ENCODE measurements at regions not wholly inside any gene's neighbourhood (a gene's known extent, or its start where the extent isn't known, plus 50 kb on each side); places are given as distances from the start of the nearest gene placed in this dataset.

- no peak for DNase-seq (ENCODE audit: low spot score)
Measured at GRCh38 chr4:164488114-164488513, 265.8 kb upstream of the SMIM31 start.

- no peak for DNase-seq (ENCODE audit: low spot score)
Measured at GRCh38 chr4:164501074-164501473, 252.9 kb upstream of the SMIM31 start.

DNA sequence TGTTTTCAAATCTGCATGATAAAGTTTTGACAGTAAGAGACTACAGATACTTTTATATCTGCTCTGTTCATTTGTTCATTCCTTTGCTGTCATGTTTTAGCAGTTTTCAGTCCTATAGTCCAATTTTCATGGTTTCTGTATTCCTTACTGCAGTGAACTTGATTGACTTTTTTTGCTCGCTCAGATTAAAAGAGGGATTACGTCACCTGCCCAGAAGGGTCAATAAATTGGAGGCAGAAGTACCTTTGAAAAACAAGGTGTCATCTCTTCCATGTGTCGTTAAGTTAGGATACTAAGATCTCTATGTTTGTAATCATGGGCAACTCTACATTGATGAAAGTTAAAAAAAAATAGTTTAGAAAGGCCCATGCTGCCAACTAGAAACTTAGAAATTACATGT lies 250.1 kb upstream of the SMIM31 start:
- DNase-seq (ENCODE audit: low spot score), result no peak

DNA sequence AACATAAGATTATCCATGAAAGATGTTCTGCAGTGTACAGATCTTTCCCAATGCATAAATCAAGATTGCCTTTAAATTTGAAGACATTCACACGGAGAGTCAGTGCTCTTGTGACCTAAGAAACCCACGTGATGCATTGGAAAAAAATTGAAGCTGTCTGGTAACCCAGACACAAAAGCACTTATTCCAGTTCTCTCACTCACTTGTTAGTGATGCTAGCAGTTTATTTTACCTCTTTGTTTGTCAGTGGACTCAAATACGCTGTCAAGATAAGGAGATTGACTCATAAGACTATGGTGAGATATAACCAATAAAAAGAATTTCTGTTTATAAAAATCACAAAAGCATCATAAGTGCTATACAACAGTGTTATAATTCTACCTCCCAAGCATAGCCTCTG lies 245.8 kb upstream of the SMIM31 start:
- no peak for DNase-seq (ENCODE audit: low spot score)

GRCh38 chr4:164508771-164509170 lies 245.2 kb upstream of the SMIM31 start:
- no peak for DNase-seq (ENCODE audit: low spot score)

GRCh38 chr4:164509951-164510350 lies 244.0 kb upstream of the SMIM31 start:
- DNase-seq (ENCODE audit: low spot score), result no peak

- DNase-seq (ENCODE audit: low spot score), result no peak
Measured at GRCh38 chr4:164512124-164512523, 241.8 kb upstream of the SMIM31 start.

GRCh38 chr4:164514765-164515164 lies 239.2 kb upstream of the SMIM31 start:
- DNase-seq (ENCODE audit: low spot score), result no peak

GRCh38 chr4:164524789-164525188 lies 229.1 kb upstream of the SMIM31 start:
- DNase-seq (ENCODE audit: low spot score), result no peak

DNA sequence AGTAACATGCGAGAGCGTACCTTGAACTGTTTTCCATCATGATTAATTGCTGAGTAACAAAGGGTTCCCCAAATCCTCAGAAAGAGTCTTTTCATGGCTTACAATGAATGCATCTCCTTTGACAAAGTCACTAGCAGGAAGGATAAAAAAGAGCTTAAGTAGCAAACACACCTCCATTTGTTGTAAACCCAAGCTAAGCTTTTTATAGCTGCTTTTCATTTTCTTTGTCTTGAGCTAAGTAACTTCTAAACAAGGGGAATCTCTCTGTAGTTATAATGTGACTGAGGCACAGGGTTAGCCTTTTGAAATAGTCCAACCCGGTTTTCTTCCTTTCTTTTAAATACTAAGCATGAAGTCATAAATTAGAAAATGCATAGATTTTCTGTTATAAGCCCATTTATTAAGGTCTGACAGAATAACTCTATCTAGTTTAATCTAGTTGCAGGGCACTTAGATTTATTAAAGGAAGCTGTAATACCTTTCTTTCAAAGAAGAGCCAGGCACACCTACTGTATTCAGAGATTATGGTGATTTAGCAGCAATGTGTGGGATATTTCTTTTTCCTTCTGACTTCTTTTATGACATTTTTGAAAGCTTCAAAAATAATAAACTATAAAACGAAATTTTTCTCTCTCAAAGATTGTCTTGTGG lies 226.9 kb upstream of the SMIM31 start:
- no peak for DNase-seq (ENCODE audit: low spot score)

- no peak for DNase-seq (ENCODE audit: low spot score)
Measured at GRCh38 chr4:164529058-164529457, 224.9 kb upstream of the SMIM31 start.

DNA sequence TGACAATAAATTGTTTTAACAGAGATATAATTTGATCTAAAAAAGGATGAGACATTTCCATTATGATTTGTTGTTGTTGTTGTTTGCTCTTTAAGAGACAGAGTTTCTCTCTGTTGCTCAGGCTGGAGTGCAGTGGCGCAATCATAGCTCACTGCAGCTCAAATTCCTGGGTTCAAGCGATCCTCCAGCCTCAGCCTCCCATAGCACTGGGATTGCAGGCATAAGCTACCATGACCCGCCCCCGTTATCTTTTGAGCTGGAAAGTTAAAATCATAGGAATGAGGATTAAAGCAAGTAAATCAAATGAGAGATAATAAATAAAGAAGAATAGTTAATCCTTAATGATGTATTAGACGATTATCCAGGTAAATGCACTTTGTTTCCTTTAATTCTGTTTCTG lies 224.4 kb upstream of the SMIM31 start:
- no peak for DNase-seq (ENCODE audit: low spot score)

- no peak for DNase-seq (ENCODE audit: low spot score)
Measured at GRCh38 chr4:164531336-164531735, 222.6 kb upstream of the SMIM31 start.

DNA sequence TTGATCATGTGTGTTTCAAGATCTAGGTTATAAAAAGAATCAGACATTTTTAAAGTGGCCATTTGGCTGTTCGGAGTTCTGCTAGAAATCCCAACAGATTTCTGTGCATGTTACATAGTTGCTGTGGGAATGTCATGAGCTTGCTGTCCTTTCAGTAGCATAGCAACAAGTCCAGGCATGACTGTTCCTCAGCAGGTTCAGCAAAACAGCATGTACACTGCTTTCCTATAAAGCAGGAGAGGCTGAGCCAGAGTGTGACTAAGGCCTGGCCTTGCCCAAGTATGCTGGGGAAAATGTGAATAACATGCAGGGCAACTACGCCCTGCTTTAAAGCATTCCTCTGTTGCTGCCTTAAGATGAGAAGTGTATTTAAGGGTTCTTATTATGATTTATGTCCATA lies 217.1 kb upstream of the SMIM31 start:
- DNase-seq (ENCODE audit: low spot score), result peak; percentile 14

GRCh38 chr4:164538097-164538496 lies 215.8 kb upstream of the SMIM31 start:
- DNase-seq (ENCODE audit: low spot score), result no peak

GRCh38 chr4:164540987-164541386 lies 212.9 kb upstream of the SMIM31 start:
- no peak for DNase-seq (ENCODE audit: low spot score)

- DNase-seq (ENCODE audit: low spot score), result no peak
Measured at GRCh38 chr4:164542431-164542830, 211.5 kb upstream of the SMIM31 start.

DNA sequence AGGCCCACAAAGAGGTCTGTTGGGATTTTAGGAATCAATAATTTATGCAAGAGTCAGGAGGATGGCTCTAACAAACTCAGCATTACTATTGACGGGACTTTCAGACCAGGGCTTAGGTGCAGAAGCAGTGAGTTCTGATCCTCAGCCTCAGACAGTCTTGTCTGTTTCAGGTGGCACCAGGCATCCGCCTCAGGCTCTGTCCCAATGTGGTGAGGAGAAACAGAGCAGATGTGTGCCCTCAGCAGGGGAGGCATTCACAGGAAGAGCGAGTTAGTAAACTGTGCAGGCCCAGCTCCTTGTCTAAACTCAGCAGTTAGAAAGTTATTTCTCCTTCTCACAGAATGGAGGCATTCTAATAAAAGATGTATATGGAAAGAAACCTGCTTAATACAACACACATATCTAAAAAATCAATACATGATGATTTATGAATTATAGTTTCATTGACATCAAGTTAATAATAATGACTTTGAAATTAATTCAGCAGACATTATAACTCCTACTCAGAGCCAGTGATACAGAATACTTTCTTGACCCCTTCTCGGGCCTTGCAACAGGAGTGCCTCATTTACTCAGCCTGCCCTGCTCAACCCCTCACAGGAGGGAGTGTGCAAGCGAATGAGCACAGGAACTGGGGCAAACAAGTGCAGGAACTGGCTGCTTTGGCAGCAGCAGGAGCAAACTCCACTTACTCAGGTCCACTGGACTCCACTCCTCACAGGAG lies 202.8 kb upstream of the SMIM31 start:
- no peak for DNase-seq (ENCODE audit: low spot score)

DNA sequence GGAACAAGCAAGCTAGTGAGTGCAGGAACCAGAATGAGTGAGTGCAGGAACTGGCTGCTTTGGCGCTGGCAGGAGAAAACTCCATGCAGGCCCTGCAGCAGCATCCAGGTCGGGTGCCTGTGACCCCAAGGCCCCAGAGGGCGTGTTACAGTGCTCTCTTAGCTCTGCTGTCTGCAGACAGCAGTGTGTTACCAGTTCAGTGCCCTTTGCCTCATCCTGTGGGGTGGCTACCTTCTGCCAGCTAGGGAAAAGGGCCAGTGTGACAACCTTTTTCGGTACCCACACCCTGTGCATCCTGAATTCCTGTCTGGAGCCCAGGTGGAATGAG lies 202.3 kb upstream of the SMIM31 start:
- DNase-seq (ENCODE audit: low spot score), result no peak

DNA sequence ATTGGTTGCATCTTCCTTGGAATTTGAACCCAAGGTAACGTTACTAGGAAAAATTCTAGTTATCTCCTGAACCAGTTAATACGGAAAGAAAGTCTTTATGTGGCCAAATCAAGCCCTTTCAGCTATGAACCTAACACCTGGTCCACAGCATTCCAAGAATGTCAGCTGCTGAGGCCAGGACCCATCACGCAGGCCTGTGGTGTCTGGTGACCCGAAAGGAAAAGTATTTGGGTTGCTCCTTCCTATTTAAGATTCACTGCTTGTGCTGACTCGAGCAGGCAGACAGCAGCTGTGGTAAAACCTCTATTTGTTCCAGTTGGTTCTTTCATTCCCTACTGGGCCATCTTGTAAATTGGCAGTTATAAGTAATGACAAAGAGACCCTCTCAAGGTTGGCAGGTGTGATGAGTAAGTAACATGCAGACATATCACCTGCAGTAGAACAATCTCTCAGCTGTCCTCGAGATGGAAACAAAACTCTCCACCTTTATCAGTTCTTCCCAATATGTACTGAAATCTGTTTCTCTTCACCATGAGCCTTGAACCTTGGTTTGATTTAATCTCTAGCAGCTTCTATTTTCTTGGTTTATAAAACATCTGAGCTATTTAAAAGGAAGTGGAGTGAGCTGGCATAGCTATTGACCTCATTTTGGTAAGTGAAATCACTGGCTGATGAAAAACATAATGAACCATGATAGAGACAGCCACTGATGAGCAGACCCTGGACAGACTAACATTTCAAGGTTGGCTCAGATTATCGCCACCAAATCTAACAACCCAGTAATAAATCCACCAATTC lies 182.1 kb upstream of the SMIM31 start:
- DNase-seq (ENCODE audit: low spot score), result no peak

- DNase-seq (ENCODE audit: low spot score), result no peak
Measured at GRCh38 chr4:164572877-164573279, 181.1 kb upstream of the SMIM31 start.

- DNase-seq (ENCODE audit: low spot score), result no peak
Measured at GRCh38 chr4:164575861-164576260, 178.1 kb upstream of the SMIM31 start.
